NCI-H524 treated with DMSO at 0.1 percent for 48 hours (cell line): ENCODE measurements at regions not wholly inside any gene's neighbourhood (a gene's known extent, or its start where the extent isn't known, plus 50 kb on each side); places are given as distances from the start of the nearest gene placed in this dataset.

Source experiments
- DNase-seq: peaks from one replicate; lab custom pipeline; 2025; lab: John Stamatoyannopoulos, UW

DNA sequence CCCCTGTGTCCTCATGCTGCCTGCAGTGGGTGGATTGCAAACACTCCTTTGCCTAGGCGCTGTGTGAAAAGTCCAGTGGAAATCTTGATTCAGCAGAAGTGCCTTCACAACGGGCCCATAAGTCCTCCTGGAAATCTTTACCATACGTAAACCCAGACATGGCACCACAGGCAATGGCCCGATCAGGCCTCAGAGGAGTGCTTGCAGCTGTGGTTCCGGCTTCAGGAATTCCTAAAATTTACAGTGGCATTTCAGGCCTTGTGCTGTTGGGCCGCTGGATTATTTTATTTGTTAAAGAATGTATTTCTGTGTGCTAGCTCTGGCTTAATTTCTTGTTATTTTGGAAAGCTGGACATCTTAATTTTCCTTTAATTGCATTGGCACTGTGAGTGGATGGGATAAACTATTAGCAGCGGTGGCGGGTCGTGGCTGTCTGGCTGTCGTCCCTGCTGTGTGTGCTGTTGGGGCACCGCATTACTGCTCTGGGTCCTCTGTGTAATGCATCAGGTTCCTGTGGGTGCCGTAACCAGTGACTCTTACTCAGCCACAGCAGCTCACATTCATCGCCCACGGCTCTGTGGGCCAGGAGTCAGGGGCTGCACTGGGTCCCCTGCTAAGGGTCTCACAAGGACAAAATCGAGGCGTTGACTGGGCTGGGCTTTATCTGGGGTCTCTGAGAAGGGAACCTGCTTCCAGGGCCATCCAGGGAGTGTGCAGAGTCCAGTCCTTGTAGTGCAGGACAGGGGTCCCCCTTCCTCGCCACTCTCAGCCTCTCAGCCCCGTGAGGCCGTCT is 73.1 kb downstream of the RTP5 start:
- no peak for DNase-seq

DNA sequence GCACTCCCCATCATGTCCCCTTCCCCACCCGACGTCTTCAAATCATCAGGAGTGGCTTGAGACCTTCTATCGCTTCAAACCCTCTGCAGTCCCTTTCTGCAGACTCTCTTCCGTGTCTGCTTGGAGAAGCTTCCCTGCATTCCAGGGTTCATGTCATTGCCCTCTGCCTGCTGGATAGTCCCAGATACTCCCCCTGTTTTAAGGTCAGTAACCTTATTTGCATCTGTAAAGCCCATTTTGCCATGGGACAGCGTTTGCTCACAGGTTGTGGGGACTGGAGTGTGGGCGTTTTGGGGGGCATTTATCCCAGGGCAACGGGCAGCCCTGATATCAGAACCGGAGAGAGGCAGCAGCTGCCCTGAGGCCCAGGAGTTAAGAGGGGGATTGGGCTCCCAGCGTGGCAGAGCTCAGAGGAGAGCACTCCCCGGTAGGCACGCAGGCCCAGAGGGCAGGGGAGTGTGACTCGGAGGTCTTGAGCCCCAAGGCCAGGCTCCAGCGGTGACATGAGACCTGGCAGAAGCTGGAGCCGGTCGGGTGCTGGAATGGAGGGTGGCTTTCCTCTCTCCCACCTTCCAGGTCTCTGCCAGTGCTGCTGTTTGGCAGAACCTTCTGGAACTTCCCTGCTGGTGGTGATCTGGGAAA is 73.8 kb downstream of the RTP5 start:
- DNase-seq, result no peak

- DNase-seq, result no peak
These were observed 74.5 kb downstream of the RTP5 start for GRCh38 chr2:241943961-241944575.

DNA sequence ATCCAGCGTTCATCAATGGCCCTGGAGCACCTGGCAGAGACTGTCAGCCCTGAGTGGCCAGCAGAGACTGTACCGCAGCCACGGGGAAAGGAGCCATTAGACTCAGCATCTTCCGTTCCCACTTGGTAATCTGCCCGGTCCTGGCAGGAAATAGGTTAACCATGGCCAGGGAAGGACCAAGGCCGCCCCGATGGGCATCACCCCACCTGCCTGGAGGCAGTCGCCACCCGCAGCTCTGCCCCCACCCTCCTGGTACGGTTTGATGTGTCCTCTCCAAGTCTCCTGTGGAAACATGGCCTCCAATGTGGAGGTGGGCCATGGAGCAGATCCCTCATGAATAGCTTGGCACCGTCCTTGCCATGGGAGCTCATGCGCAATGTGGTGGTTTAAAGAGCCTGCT is 75.3 kb downstream of the RTP5 start:
- no peak for DNase-seq

GRCh38 chr2:241945311-241945710 is 75.8 kb downstream of the RTP5 start:
- DNase-seq, result no peak

DNA sequence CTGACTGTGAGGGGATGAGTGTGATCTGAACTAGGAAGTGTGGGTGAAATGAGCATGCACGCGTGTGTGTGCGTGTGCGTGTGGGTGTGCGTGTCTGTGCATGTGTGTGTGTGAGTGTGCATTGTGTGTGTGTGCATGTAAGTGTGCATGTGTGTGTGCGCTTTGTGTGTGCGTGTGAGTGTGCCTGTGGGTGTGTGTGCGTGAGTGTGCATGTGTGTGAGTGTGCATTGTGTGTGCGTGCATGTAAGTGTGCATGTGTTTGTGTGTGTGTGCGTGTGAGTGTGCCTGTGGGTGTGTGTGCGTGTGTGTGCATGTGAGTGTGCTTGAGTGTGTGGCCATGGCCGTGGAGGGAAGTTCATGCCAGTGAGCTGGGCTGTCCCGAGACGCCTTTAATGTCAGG is 76.3 kb downstream of the RTP5 start:
- no peak for DNase-seq

DNA sequence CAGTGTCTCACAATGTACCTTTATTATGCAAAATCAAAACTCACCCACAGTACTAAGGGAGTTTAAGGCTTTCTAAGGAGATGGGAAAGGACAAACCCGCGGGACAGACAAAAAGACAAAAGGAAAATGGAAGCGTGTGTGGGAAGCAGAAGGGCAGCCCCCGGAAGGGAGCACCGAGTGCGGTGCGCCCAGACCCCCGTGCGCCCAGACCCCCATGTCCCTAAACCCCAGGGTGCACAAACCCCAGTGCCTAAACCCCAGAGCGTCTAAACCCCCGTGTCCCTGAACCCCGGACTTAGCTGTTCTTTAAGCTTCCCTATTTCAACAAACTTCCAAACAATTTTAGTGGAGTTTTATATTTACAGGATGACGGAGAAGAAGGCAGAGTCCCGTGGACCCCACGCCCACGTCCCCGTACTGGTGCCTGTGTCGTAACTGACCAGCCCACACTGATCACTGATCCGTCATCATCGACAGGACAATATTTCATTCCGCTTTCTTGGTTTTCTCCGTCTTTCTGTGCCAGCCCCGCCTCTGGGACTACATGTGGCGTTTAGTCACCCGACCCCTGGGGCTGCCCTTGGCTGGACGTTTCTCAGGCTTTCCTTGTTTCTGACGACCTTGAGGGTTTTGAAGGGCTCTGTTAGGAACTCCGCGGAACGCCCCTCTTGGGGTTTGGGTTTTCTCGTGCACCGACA is 76.9 kb downstream of the RTP5 start:
- no peak for DNase-seq

- DNase-seq, result no peak
These were observed 77.4 kb downstream of the RTP5 start for GRCh38 chr2:241947004-241947350.

DNA sequence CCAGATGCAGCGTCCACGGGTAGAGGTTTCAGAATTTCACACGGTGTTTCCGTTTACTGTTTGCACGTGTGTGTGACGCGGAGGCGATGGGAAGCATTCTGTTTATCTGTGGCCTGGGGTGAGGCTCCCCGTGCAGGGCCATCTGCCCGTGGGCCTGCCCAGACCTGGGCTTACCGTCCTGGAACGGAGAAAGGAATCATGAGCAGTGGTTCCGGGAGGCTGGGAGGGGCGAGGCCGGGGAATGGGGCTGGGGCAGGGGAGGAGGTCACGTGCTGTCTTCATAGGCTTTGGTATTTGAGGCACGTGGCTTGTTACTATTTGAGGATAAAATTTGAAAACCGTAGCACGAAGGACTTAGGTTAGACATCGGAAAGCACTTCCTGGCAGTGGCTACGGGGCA is 77.9 kb downstream of the RTP5 start:
- DNase-seq, result no peak

- no peak for DNase-seq
These were observed 78.3 kb downstream of the RTP5 start for GRCh38 chr2:241947876-241948275.

GRCh38 chr2:241948299-241948897 is 78.9 kb downstream of the RTP5 start:
- DNase-seq, result no peak

DNA sequence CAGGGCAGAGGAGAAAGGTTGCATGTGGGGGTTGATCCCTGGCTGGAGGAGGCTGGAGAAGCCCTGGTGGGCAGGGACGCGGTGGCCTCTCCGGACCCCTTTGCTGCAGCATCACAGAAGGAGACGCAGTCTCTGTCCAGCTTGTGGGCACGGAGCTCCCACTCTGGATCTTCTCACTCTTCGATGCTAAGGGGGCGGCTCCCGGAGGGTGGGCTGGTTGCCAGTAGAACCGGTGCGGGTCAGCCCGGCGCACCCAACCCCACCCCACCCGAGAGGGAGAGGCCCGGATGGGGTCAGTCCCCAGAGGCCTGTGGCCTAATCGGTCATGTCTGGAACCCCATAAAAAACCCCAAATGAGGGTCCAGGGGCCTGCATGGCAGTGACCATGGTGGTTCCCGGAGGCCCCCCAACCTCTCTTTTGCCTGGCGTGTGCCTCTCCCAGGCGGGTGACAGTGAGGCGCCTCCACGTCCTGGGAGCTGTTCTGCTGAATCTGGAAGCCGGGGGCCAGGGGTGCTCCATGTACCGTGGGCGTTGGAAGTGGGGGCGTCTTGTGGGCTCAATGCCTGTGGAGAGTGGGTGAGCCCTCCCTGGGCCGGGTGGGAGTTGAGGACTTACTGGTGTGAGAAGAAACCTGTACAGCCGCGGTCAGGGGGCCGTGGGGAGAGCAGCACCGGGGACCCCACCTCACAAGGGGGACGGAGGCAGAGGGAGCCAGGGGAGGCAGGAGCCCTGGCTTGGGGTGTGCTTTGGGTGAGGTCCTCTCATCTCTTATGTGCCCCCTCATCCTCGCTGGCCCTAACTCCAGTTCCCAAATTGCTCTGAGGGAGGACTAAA is 79.6 kb downstream of the RTP5 start:
- DNase-seq, result no peak

- no peak for DNase-seq
These were observed 80.3 kb downstream of the RTP5 start for GRCh38 chr2:241949736-241950412.

GRCh38 chr2:241950413-241951315 is 81.1 kb downstream of the RTP5 start:
- DNase-seq, result no peak

DNA sequence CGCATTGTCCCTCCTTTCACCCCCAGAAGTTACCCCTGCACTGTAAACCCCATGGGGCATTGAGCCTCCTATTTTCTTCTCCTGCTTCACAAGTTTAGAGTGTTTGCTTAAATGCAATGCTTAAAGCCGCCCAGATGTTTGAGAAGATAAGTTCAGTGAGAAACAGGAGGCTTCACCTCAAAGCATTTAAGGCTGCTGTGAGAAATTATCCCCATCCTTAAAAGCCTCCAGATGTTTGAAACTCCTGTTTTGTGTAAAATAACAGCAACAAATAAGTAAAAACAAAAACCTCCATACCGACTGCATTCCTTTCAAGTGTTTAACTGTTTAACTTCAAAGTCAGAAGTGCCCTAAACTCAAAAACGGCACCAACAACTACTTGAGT is 81.8 kb downstream of the RTP5 start:
- no peak for DNase-seq

GRCh38 chr2:241951920-241952319 is 82.4 kb downstream of the RTP5 start:
- no peak for DNase-seq

DNA sequence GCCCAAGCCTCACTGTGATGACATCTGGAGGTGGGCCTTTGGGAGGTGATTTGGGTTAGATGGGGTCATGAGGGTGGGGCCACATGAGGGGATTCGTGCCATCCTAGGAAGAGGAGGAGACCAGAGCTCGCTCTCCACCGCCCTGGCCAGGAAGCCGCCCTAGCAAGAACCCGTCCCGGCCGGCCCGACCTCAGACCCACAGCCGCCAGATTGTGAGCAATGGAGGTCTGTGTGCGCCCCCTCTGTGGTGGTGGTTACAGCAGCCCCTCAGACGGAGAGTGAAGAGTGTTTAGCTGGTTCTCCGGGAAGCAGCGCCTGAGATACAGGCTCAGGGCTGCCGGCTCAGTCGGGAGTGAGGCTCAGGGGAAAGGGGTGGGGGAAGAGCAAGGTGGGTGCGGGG is 83.3 kb downstream of the RTP5 start:
- no peak for DNase-seq

DNA sequence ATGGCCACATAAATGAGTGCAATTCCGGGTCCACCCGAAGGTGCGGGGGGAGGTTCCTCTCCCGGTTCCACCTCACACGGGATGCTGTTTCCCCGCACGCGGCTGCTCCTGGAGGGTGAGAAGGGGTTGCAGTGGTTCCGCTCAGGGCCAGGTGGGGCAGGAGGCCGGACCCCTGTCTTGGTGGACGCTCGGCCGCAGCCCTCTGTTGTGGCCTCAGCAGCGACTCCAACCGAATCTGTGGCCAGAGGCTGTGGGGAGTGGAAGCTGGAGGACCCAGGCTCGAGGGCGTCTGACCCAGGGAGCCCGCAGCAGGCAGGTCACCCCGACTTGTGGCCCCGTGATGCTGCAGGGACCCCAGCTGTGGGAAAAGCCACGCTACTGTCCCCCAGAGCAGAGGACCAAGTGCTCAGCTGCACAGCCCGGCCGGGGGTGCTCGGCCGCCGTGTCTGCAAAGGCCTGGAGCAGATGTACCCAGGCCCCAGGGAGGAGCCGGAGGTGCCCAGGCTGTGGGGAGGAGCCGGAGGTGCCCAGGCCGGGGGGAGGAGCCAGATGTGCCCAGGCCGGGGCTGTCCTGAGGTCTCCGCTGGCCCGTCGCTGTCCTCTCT is 83.9 kb downstream of the RTP5 start:
- no peak for DNase-seq

DNA sequence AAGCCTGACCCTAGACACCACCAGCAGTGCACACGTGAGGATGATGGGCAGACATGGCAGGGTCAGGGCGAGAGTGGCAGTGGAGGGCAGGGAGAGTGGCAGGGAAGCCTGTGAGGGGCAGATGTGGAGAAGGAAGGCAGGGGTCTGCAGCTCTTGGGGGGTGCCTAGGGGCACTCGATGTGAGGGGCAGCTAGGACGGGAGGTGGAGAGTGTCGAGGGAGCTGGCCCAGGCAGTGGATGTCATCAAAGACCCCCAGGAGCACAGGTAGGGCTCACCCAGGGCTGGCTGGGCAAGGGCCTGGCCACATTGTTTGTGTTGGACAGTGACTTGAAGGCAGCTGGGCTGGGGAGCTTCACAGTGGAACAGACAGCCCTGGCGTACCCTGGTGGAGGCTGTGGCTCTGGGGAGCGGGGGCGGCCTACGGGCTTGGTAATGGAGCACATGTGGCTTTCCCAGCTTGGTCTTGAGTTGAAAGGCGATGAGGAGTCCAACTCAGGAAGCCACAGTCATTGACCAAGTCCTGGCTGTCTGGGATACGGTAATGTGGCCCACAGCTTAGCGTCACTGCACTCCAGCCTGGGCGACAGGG is 87.1 kb downstream of the RTP5 start:
- no peak for DNase-seq
